GM12892 (cell line): ENCODE measurements at regions not wholly inside any gene's neighbourhood (a gene's known extent, or its start where the extent isn't known, plus 50 kb on each side); places are given as distances from the start of the nearest gene placed in this dataset.

Source experiments
- DNase-seq: peaks from one replicate; pipeline ENCODE4 v3.0.0; 2011; ENCODE audit not compliant: insufficient read length
- FAIRE-seq: peaks from 2 replicates; lab custom pipeline; 2011; peaks lifted over from hg19 to GRCh38; lab: Jason Lieb, UNC
- POLR2A ChIP-seq: IDR thresholded peaks from 2 replicates; pipeline ENCODE4 v1.6.1; 2011; ENCODE audit warnings: low read depth, low read length, control low read depth
- POLR2AphosphoS5 ChIP-seq: IDR thresholded peaks from 2 replicates; pipeline ENCODE4 v1.6.1; 2011; ENCODE audit warnings: low read depth, low read length, control low read depth
- TAF1 ChIP-seq: IDR thresholded peaks from 2 replicates; pipeline ENCODE4 v1.6.1; 2011; ENCODE audit warnings: low read depth, mild to moderate bottlenecking, control low read depth, low read length, borderline replicate concordance

GRCh38 chr5:82785456-82785855 is 291.7 kb downstream of the TMEM167A start:
- FAIRE-seq (no peak), DNase-seq (no peak)
- TF ChIP-seq TAF1 (no peak), POLR2AphosphoS5 (no peak), POLR2A (no peak)

- TF ChIP-seq POLR2A (no peak), TAF1 (no peak), POLR2AphosphoS5 (no peak)
- FAIRE-seq (no peak), DNase-seq (no peak)
These were observed 292.7 kb downstream of the TMEM167A start for GRCh38 chr5:82784521-82784920.

GRCh38 chr5:82777106-82777505 is 300.1 kb downstream of the TMEM167A start:
- TF ChIP-seq POLR2AphosphoS5 (no peak), TAF1 (no peak), POLR2A (no peak)
- FAIRE-seq = no peak

GRCh38 chr5:82772281-82772680 is 304.9 kb downstream of the TMEM167A start:
- DNase-seq (no peak), FAIRE-seq (no peak)
- TF ChIP-seq POLR2AphosphoS5 (no peak), TAF1 (no peak), POLR2A (no peak)

More at GRCh38 chr5:82777106-82777505, 300.1 kb downstream of the TMEM167A start:
- DNase-seq = no peak

DNA sequence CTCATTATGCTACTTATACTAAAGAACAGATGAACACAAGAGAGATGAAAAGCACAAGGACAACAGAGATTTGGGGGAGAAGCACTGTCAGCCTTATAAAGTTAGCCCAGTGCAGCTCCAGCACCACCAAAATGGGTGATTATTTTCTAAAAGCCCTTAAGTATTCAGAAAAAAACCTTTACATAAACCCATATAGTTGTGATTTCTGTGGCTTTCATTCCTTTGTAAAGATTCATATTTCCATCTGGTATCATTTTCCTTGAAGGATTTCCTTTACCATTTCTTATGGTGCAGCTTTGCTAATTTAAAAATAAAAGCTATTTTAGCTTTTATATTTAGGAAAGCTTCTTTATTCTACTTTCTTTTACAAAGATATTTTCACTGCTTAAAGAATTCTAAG is 311.0 kb downstream of the TMEM167A start:
- no peak for DNase-seq
- TF ChIP-seq POLR2A (no peak), POLR2AphosphoS5 (no peak), TAF1 (no peak)
- no peak for FAIRE-seq

- DNase-seq = no peak
- no peak for FAIRE-seq
- TF ChIP-seq POLR2A (no peak), TAF1 (no peak)
These were observed 311.4 kb downstream of the TMEM167A start for GRCh38 chr5:82765765-82766164.

- DNase-seq (no peak), FAIRE-seq (no peak)
- no peak for TF ChIP-seq POLR2A
- no peak for TF ChIP-seq POLR2AphosphoS5
- TF ChIP-seq TAF1 = no peak
These were observed 316.3 kb downstream of the TMEM167A start for GRCh38 chr5:82760856-82761255.

- no peak for TF ChIP-seq POLR2AphosphoS5
- TF ChIP-seq TAF1 = no peak
- no peak for TF ChIP-seq POLR2A
- FAIRE-seq (no peak), DNase-seq (no peak)
These were observed 318.3 kb downstream of the TMEM167A start for GRCh38 chr5:82758881-82759280.

GRCh38 chr5:82754759-82755158 is 322.4 kb downstream of the TMEM167A start:
- DNase-seq (no peak), FAIRE-seq (no peak)
- TF ChIP-seq POLR2AphosphoS5 (no peak), TAF1 (no peak), POLR2A (no peak)

DNA sequence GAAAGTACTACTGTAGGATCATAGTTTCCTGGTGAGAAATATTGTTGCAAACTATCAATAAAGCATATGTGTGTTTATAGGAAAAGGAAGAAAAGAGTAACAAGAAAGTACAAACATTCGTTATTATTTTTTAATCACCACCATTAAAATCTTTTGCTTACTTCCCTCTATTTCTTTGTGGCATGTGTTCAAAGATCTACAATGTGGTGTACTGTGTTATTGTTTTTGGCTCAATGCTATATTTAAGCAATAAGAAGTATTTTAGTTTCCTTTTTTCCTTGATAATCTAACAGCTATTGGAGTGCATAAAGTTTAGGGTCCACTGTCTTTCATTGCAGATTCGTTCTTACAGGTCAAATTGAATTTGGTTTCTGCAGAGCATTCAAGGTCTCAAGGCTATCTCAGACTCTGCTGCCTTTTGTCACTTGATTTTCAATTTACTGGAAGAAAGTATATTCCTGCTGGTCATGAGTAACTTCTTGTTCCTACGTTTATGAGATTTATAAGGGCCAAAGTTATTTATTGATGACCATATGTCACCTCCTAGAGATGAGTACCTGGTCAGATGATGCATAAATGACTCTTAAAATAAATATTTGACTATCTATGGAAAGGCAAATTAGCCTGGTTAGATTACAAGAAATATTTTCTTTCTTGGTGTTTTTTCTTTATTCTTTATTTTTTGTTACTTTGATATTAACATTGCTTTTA is 323.0 kb downstream of the TMEM167A start:
- FAIRE-seq = no peak
- no peak for DNase-seq

GRCh38 chr5:82753374-82753773 is 323.8 kb downstream of the TMEM167A start:
- TF ChIP-seq POLR2A (no peak), TAF1 (no peak), POLR2AphosphoS5 (no peak)
- FAIRE-seq (no peak), DNase-seq (no peak)

More for the DNA sequence above, 323.0 kb downstream of the TMEM167A start:
- TF ChIP-seq POLR2A = no peak
- TF ChIP-seq POLR2AphosphoS5 = no peak
- TF ChIP-seq TAF1 = no peak

- DNase-seq = no peak
- TF ChIP-seq TAF1 = no peak
- TF ChIP-seq POLR2A = no peak
- no peak for TF ChIP-seq POLR2AphosphoS5
- no peak for FAIRE-seq
These were observed 327.8 kb downstream of the TMEM167A start for GRCh38 chr5:82749461-82749820.
